ENCODE measurements at regions not wholly inside any gene's neighbourhood (a gene's known extent, or its start where the extent isn't known, plus 50 kb on each side); places are given as distances from the start of the nearest gene placed in this dataset.
"Not testable (repeated sequence)": the region's sequence is repeated elsewhere in the genome, so short reads cannot be mapped to it uniquely, and the experiment has no call there.

- no peak for DNase-seq
Observed at GRCh38 chrX:20711366-20711765, 444.7 kb upstream of the RPS6KA3 start.

- DNase-seq, result no peak
Observed at GRCh38 chrX:20693078-20693477, 426.4 kb upstream of the RPS6KA3 start.

- DNase-seq, result no peak
Observed at GRCh38 chrX:20686256-20686655, 419.5 kb upstream of the RPS6KA3 start.

- no peak for DNase-seq
Observed at GRCh38 chrX:20685652-20686051, 418.9 kb upstream of the RPS6KA3 start.

GRCh38 chrX:20681683-20682082, 415.0 kb upstream of the RPS6KA3 start:
- DNase-seq, result no peak

GRCh38 chrX:20680998-20681397, 414.3 kb upstream of the RPS6KA3 start:
- DNase-seq, result no peak

- DNase-seq, result no peak
Observed at GRCh38 chrX:20672476-20672875, 405.8 kb upstream of the RPS6KA3 start.

- not testable (repeated sequence) for DNase-seq
Observed at GRCh38 chrX:20671746-20672145, 405.0 kb upstream of the RPS6KA3 start.

GRCh38 chrX:20670611-20671010, 403.9 kb upstream of the RPS6KA3 start:
- no peak for DNase-seq

GRCh38 chrX:20668550-20668949, 401.8 kb upstream of the RPS6KA3 start:
- DNase-seq, result no peak

- no peak for DNase-seq
Observed at GRCh38 chrX:20666331-20666730, 399.6 kb upstream of the RPS6KA3 start.

- no peak for DNase-seq
Observed at GRCh38 chrX:20665481-20665880, 398.8 kb upstream of the RPS6KA3 start.

GRCh38 chrX:20664774-20665173, 398.1 kb upstream of the RPS6KA3 start:
- DNase-seq, result no peak

GRCh38 chrX:20664131-20664530, 397.4 kb upstream of the RPS6KA3 start:
- no peak for DNase-seq

GRCh38 chrX:20663336-20663735, 396.6 kb upstream of the RPS6KA3 start:
- DNase-seq, result peak in 1 of 2 experiments; percentile 0

- no peak for DNase-seq
Observed at GRCh38 chrX:20656721-20657120, 390.0 kb upstream of the RPS6KA3 start.

- no peak for DNase-seq
Observed at GRCh38 chrX:20654596-20655106, 387.9 kb upstream of the RPS6KA3 start.

- no peak for DNase-seq
Observed at GRCh38 chrX:20653070-20653469, 386.4 kb upstream of the RPS6KA3 start.

GRCh38 chrX:20641954-20642353, 375.2 kb upstream of the RPS6KA3 start:
- no peak for DNase-seq

GRCh38 chrX:20639115-20639514, 372.4 kb upstream of the RPS6KA3 start:
- DNase-seq, result no peak

GRCh38 chrX:20637351-20637750, 370.6 kb upstream of the RPS6KA3 start:
- DNase-seq, result no peak

- DNase-seq, result no peak
Observed at GRCh38 chrX:20633451-20633850, 366.7 kb upstream of the RPS6KA3 start.

- no peak for DNase-seq
Observed at GRCh38 chrX:20623448-20623847, 356.7 kb upstream of the RPS6KA3 start.

- no peak for DNase-seq
Observed at GRCh38 chrX:20620306-20620705, 353.6 kb upstream of the RPS6KA3 start.

- DNase-seq, result no peak
Observed at GRCh38 chrX:20609916-20610415, 343.3 kb upstream of the RPS6KA3 start.

- no peak for DNase-seq
Observed at GRCh38 chrX:20606831-20607230, 340.1 kb upstream of the RPS6KA3 start.

Measured in NCI-H1930 (cell line).